ENCODE measurements at regions not wholly inside any gene's neighbourhood (a gene's known extent, or its start where the extent isn't known, plus 50 kb on each side); places are given as distances from the start of the nearest gene placed in this dataset.

- H4K20me1 ChIP-seq (ENCODE audit: control insufficient read depth, insufficient read depth, low read depth, low read length) = no peaks in the 10 kb centered on the region
Measured at GRCh38 chr13:61277586-61278276, 137.9 kb downstream of the PCDH20 start.

GRCh38 chr13:61277088-61277487 lies 138.6 kb downstream of the PCDH20 start:
- Histone ChIP-seq H3K4me3 (ENCODE audit: low read length) (no peak overlapping the region), H3K27ac (ENCODE audit: low read depth, low read length) (no peak overlapping the region), H3K4me2 (ENCODE audit: low read length) (no peak overlapping the region), H3K9me3 (ENCODE audit: control insufficient read depth, insufficient read depth, low read length) (no peaks in the 10 kb centered on the region), H4K20me1 (ENCODE audit: control insufficient read depth, insufficient read depth, low read depth, low read length) (no peaks in the 10 kb centered on the region), H3K79me2 (ENCODE audit: control insufficient read depth, low read length) (no peaks in the 10 kb centered on the region), H3K9me2 (replicated peaks; ENCODE audit: control insufficient read depth, low read length) (no peaks in the 10 kb centered on the region), H3K4me1 (ENCODE audit: control insufficient read depth, low read length) (no peaks in the 10 kb centered on the region), H3F3A (ENCODE audit: control insufficient read depth, insufficient read depth) (no peaks in the 10 kb centered on the region), H3K27me3 (ENCODE audit: control insufficient read depth, low read length) (no peaks in the 10 kb centered on the region), H3K36me3 (ENCODE audit: control insufficient read depth, low read length) (no peaks in the 10 kb centered on the region)
- TF ChIP-seq CTCF (IDR thresholded peaks at IDR 0.05; ENCODE audit: low read depth, low read length, poor library complexity, severe bottlenecking) (no peak), EZH2phosphoT487 (IDR thresholded peaks at IDR 0.05; ENCODE audit: borderline replicate concordance, low read length) (no peak)

More at GRCh38 chr13:61277586-61278276, 137.9 kb downstream of the PCDH20 start:
- Histone ChIP-seq H3K9me2 (replicated peaks; ENCODE audit: control insufficient read depth, low read length) (no peaks in the 10 kb centered on the region), H3K4me2 (ENCODE audit: low read length) (no peak overlapping the region), H3K36me3 (ENCODE audit: control insufficient read depth, low read length) (no peaks in the 10 kb centered on the region), H3K4me1 (ENCODE audit: control insufficient read depth, low read length) (no peaks in the 10 kb centered on the region), H3F3A (ENCODE audit: control insufficient read depth, insufficient read depth) (no peaks in the 10 kb centered on the region), H3K27ac (ENCODE audit: low read depth, low read length) (no peak overlapping the region), H3K79me2 (ENCODE audit: control insufficient read depth, low read length) (no peaks in the 10 kb centered on the region), H3K27me3 (ENCODE audit: control insufficient read depth, low read length) (no peaks in the 10 kb centered on the region), H3K4me3 (ENCODE audit: low read length) (no peak overlapping the region), H3K9me3 (ENCODE audit: control insufficient read depth, insufficient read depth, low read length) (no peaks in the 10 kb centered on the region)
- TF ChIP-seq CTCF (IDR thresholded peaks at IDR 0.05; ENCODE audit: low read depth, low read length, poor library complexity, severe bottlenecking) (no peak), EZH2phosphoT487 (IDR thresholded peaks at IDR 0.05; ENCODE audit: borderline replicate concordance, low read length) (no peak)

GRCh38 chr13:61276401-61276800 lies 139.2 kb downstream of the PCDH20 start:
- H3K4me1 ChIP-seq (ENCODE audit: control insufficient read depth, low read length) = no peaks in the 10 kb centered on the region
- no peak overlapping the region for H3K4me2 ChIP-seq (ENCODE audit: low read length)
- no peak overlapping the region for H3K4me3 ChIP-seq (ENCODE audit: low read length)
- H3K36me3 ChIP-seq (ENCODE audit: control insufficient read depth, low read length) = no peaks in the 10 kb centered on the region
- TF ChIP-seq EZH2phosphoT487 (IDR thresholded peaks at IDR 0.05; ENCODE audit: borderline replicate concordance, low read length) = no peak
- no peak for TF ChIP-seq CTCF (IDR thresholded peaks at IDR 0.05; ENCODE audit: low read depth, low read length, poor library complexity, severe bottlenecking)
- H3K27ac ChIP-seq (ENCODE audit: low read depth, low read length) = no peak overlapping the region
- no peaks in the 10 kb centered on the region for H3K27me3 ChIP-seq (ENCODE audit: control insufficient read depth, low read length)
- H3K9me3 ChIP-seq (ENCODE audit: control insufficient read depth, insufficient read depth, low read length) = no peaks in the 10 kb centered on the region
- no peaks in the 10 kb centered on the region for H4K20me1 ChIP-seq (ENCODE audit: control insufficient read depth, insufficient read depth, low read depth, low read length)
- H3K9me2 ChIP-seq (replicated peaks; ENCODE audit: control insufficient read depth, low read length) = no peaks in the 10 kb centered on the region
- H3F3A ChIP-seq (ENCODE audit: control insufficient read depth, insufficient read depth) = no peaks in the 10 kb centered on the region
- H3K79me2 ChIP-seq (ENCODE audit: control insufficient read depth, low read length) = no peaks in the 10 kb centered on the region

Measured in DOHH2 (cell line).